ENCODE measurements at regions not wholly inside any gene's neighbourhood (a gene's known extent, or its start where the extent isn't known, plus 50 kb on each side); places are given as distances from the start of the nearest gene placed in this dataset.

- TF ChIP-seq ZNF121 (CRISPR knock-in tag; conservative IDR thresholded peaks at IDR 0.05), result no peak
- TF ChIP-seq SAFB2 (IDR thresholded peaks at IDR 0.05; ENCODE audit: borderline replicate concordance, low read depth, low read length, severe bottlenecking), result no peak
- no peak for TF ChIP-seq CEBPG (CRISPR knock-in tag; IDR thresholded peaks at IDR 0.05)
- TF ChIP-seq CEBPG (tag; conservative IDR thresholded peaks at IDR 0.05 in 1 of 2, IDR thresholded peaks at IDR 0.05 in 1 of 2), result no peak
- TF ChIP-seq NFATC3 (IDR thresholded peaks at IDR 0.05), result no peak
- TF ChIP-seq NR0B1 (IDR thresholded peaks at IDR 0.05; ENCODE audit: partially characterized antibody), result no peak
- TF ChIP-seq DPF2 (IDR thresholded peaks at IDR 0.05), result no peak
- no peak for TF ChIP-seq BRF1 (IDR thresholded peaks at IDR 0.05; ENCODE audit: borderline replicate concordance, extremely low read depth, insufficient read length)
- TF ChIP-seq TCF7L2 (IDR thresholded peaks at IDR 0.05; ENCODE audit: low read depth, low read length), result no peak
Observed at GRCh38 chr4:111128327-111128726, 505.4 kb upstream of the PITX2 start (continued).

DNA sequence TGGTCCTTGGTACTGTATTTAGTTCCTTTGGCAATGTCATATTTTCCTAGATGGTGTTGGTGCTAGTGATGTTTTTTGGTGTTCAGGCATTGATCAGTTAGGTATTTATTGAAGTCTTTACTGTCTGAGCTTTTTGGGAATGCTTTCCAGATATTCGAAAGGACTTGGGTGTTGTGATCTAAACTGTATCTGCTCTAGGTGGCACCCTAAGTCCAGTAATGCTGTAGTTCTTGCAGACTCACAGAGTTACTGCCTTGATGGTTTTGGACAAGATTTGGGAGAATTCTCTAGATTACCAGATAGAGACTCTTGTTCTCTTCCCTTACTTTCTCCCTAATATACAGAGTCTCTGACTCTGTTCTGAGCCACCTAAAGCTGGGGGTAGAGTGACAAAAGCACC lies 513.6 kb upstream of the PITX2 start:
- Histone ChIP-seq H3K79me2 (ENCODE audit: control insufficient read depth, insufficient read depth, low read length) (no peaks in the 10 kb centered on the region), H3K4me1 (replicated peaks in 1 of 2; ENCODE audit: control insufficient read depth in 2 of 2, insufficient read depth in 2 of 2, low read length in 2 of 2) (no peaks in the 10 kb centered on the region), H3K9me1 (ENCODE audit: control insufficient read depth, insufficient read depth, low read length) (no peaks in the 10 kb centered on the region), H3K4me2 (ENCODE audit: insufficient read depth, low read length) (no peak overlapping the region), H3K4me3 (no peak overlapping the region), H3K27ac (ENCODE audit: extremely low read depth, low read depth, low read length) (no peak overlapping the region), H3K9me3 (replicated peaks; ENCODE audit: control insufficient read depth, insufficient read depth, low read depth, low read length) (no peaks in the 10 kb centered on the region), H2AFZ (ENCODE audit: low read depth, low read length) (no peak overlapping the region), H3K9ac (ENCODE audit: insufficient read depth in 1 of 2, low read depth in 2 of 2, low read length in 2 of 2) (no peak overlapping the region), H3K27me3 (ENCODE audit: control insufficient read depth in 2 of 2, insufficient read depth in 2 of 2, low read length in 2 of 2) (no peaks in the 10 kb centered on the region), H4K20me1 (replicated peaks; ENCODE audit: control insufficient read depth, insufficient read depth, low read length) (no peaks in the 10 kb centered on the region), H3K36me3 (ENCODE audit: control insufficient read depth, insufficient read depth, low read length) (no peaks in the 10 kb centered on the region)
- ATAC-seq, result no peak
- FAIRE-seq, result no peak
- in situ Hi-C loops (cut with MboI), result no loop called here
- no peak for DNase-seq (ENCODE audit: extremely low read depth in 1 of 4, low spot score in 3 of 4)
- WGBS (ENCODE audit: insufficient coverage, low coverage, missing lambda C conversion rate), result 0% methylated on average over 1 of the region's 1 CpG
- ChIA-PET CTCF (ENCODE audit: low intra/inter-chr PET ratio) (interaction anchor here (0.6 kb wide), 1 partner anchor 578 kb away, joined by 5 read pairs; no protein-coding TSS in a partner anchor), POLR2A (no interaction called here)
- no TSS peak for BruUV-seq (replicated peaks)
- intact Hi-C loops (cut with micrococcal nuclease), result no loop called here
- TF ChIP-seq SMC3 (conservative IDR thresholded peaks at IDR 0.05; ENCODE audit: insufficient read depth, low read depth, low read length) (no peak), SMARCC2 (IDR thresholded peaks at IDR 0.05; ENCODE audit: low read depth) (no peak), MAZ (CRISPR knock-in tag; conservative IDR thresholded peaks at IDR 0.05 in 1 of 2, IDR thresholded peaks at IDR 0.05 in 1 of 2) (no peak), SREBF2 (CRISPR knock-in tag; IDR thresholded peaks at IDR 0.05) (no peak), CREB1 (IDR thresholded peaks at IDR 0.05) (no peak), CREB1 (CRISPR knock-in tag; IDR thresholded peaks at IDR 0.05) (no peak), ZNF324 (CRISPR knock-in tag; IDR thresholded peaks at IDR 0.05) (no peak)
- TF ChIP-seq, protein P1, sequence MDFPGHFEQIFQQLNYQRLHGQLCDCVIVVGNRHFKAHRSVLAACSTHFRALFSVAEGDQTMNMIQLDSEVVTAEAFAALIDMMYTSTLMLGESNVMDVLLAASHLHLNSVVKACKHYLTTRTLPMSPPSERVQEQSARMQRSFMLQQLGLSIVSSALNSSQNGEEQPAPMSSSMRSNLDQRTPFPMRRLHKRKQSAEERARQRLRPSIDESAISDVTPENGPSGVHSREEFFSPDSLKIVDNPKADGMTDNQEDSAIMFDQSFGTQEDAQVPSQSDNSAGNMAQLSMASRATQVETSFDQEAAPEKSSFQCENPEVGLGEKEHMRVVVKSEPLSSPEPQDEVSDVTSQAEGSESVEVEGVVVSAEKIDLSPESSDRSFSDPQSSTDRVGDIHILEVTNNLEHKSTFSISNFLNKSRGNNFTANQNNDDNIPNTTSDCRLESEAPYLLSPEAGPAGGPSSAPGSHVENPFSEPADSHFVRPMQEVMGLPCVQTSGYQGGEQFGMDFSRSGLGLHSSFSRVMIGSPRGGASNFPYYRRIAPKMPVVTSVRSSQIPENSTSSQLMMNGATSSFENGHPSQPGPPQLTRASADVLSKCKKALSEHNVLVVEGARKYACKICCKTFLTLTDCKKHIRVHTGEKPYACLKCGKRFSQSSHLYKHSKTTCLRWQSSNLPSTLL (IDR thresholded peaks at IDR 0.05), result no peak
- TF ChIP-seq, protein P2, sequence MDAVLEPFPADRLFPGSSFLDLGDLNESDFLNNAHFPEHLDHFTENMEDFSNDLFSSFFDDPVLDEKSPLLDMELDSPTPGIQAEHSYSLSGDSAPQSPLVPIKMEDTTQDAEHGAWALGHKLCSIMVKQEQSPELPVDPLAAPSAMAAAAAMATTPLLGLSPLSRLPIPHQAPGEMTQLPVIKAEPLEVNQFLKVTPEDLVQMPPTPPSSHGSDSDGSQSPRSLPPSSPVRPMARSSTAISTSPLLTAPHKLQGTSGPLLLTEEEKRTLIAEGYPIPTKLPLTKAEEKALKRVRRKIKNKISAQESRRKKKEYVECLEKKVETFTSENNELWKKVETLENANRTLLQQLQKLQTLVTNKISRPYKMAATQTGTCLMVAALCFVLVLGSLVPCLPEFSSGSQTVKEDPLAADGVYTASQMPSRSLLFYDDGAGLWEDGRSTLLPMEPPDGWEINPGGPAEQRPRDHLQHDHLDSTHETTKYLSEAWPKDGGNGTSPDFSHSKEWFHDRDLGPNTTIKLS (IDR thresholded peaks at IDR 0.05; ENCODE audit: borderline replicate concordance, low read depth), result no peak
